Neural cell (in vitro differentiated cells): ENCODE measurements at regions not wholly inside any gene's neighbourhood (a gene's known extent, or its start where the extent isn't known, plus 50 kb on each side); places are given as distances from the start of the nearest gene placed in this dataset.

Source experiments
- H2AFZ ChIP-seq: fragments of 200-600, 300-800 bp; sonication (generic), shearing (Covaris generic); 2 replicates; pipeline ENCODE4 v1.6.0; 2014; ENCODE audit warnings: low read depth, mild to moderate bottlenecking, antibody characterized with exemption, low read length, moderate library complexity
- H3F3A ChIP-seq: fragments of 200-600 bp; shearing (Covaris generic); 2 replicates; pipeline ENCODE4 v1.6.1; 2016; ENCODE audit warnings: mild to moderate bottlenecking, moderate library complexity, mixed read lengths, antibody characterized with exemption, low read length; ENCODE audit not compliant: insufficient read depth, poor library complexity, severe bottlenecking
- H3K27ac ChIP-seq: fragments of 200-600, 300-800 bp; sonication (generic), shearing (Covaris generic); 2 replicates; pipeline ENCODE4 v1.5.1; 2014; ENCODE audit warnings: mild to moderate bottlenecking, low read length, moderate library complexity
- H3K27me3 ChIP-seq: fragments of 300-800, 200-600 bp; sonication (generic), shearing (Covaris generic); 2 replicates; pipeline ENCODE4 v1.6.0; 2014; ENCODE audit warnings: mild to moderate bottlenecking, low read depth, low read length, moderate library complexity; ENCODE audit not compliant: insufficient read depth
- H3K36me3 ChIP-seq: fragments of 300-800, 200-600 bp; sonication (generic), shearing (Covaris generic); 2 replicates; pipeline ENCODE4 v1.5.1; 2014; ENCODE audit warnings: mild to moderate bottlenecking, antibody characterized with exemption, low read length, moderate library complexity; ENCODE audit not compliant: insufficient read depth
- H3K4me2 ChIP-seq: fragments of 300-800, 200-600 bp; sonication (generic), shearing (Covaris generic); 2 replicates; pipeline ENCODE4 v1.6.0; 2014; ENCODE audit warnings: mild to moderate bottlenecking, low read length
- H3K4me3 ChIP-seq: fragments of 300-800, 200-600 bp; sonication (generic), shearing (Covaris generic); 2 replicates; pipeline ENCODE4 v1.5.1; 2014; ENCODE audit warnings: mild to moderate bottlenecking, low read length, moderate library complexity
- H3K79me2 ChIP-seq: fragments of 200-600 bp; shearing (Covaris generic); replicated peaks from 2 replicates; pipeline ENCODE4 v1.6.0; 2014; ENCODE audit warnings: mild to moderate bottlenecking, low read length, moderate library complexity; ENCODE audit not compliant: insufficient read depth
- H3K9ac ChIP-seq: fragments of 300-800, 200-600 bp; sonication (generic), shearing (Covaris generic); 2 replicates; pipeline ENCODE4 v1.6.1; 2016; ENCODE audit warnings: mild to moderate bottlenecking, low read length, mixed read lengths
- H3K9me2 ChIP-seq: fragments of 200-600 bp; shearing (Covaris generic); 2 replicates; pipeline ENCODE4 v1.6.1; 2016; ENCODE audit warnings: mild to moderate bottlenecking, low read length, mixed read lengths; ENCODE audit not compliant: insufficient read depth
- H3K9me3 ChIP-seq: fragments of 200-600, 300-800 bp; sonication (generic), shearing (Covaris generic); 2 replicates; pipeline ENCODE4 v1.6.1; 2016; ENCODE audit warnings: mild to moderate bottlenecking, mixed run types, low read length, moderate library complexity, mixed read lengths
- H4K20me1 ChIP-seq: fragments of 200-600 bp; shearing (Covaris generic); 2 replicates; pipeline ENCODE4 v1.6.1; 2016; ENCODE audit warnings: mild to moderate bottlenecking, mixed run types; ENCODE audit not compliant: insufficient read depth
- EP300 ChIP-seq: fragments of 450-650 bp; conservative IDR thresholded peaks from 2 replicates; pipeline ENCODE4 v1.6.1; 2014; ENCODE audit warnings: antibody characterized with exemption, mild to moderate bottlenecking, moderate library complexity; ENCODE audit not compliant: poor library complexity, severe bottlenecking
- EZH2 ChIP-seq: fragments of 200-600, 300-800 bp; shearing (Covaris generic), sonication (generic); IDR thresholded peaks from 2 replicates; pipeline ENCODE4 v1.6.1; 2014; ENCODE audit warnings: antibody characterized with exemption, low read length, borderline replicate concordance, mild to moderate bottlenecking; ENCODE audit not compliant: insufficient read depth, poor library complexity, severe bottlenecking
- MXI1 ChIP-seq: fragments of 450-650 bp; conservative IDR thresholded peaks from 2 replicates; pipeline ENCODE4 v1.6.1; 2014; ENCODE audit warnings: antibody characterized with exemption, mild to moderate bottlenecking; ENCODE audit not compliant: poor library complexity, severe bottlenecking
- POLR2AphosphoS5 ChIP-seq: IDR thresholded peaks from 2 replicates; pipeline ENCODE4 v1.6.1; 2012
- RAD21 ChIP-seq: fragments of 450-650 bp; conservative IDR thresholded peaks from 2 replicates; pipeline ENCODE4 v1.6.1; 2014; ENCODE audit warnings: antibody characterized with exemption, mild to moderate bottlenecking, moderate library complexity
- SMC3 ChIP-seq: fragments of 450-650 bp; conservative IDR thresholded peaks from 2 replicates; pipeline ENCODE4 v1.6.1; 2014; ENCODE audit warnings: antibody characterized with exemption, mild to moderate bottlenecking, moderate library complexity; ENCODE audit not compliant: poor library complexity
- TAF1 ChIP-seq: IDR thresholded peaks from 2 replicates; pipeline ENCODE4 v1.6.1; 2012; ENCODE audit warnings: low read depth
- TF ChIP-seq, protein P1 (sequence below): IDR thresholded peaks from 2 replicates; pipeline ENCODE4 v1.6.1; 2012; ENCODE audit warnings: borderline replicate concordance
- TF ChIP-seq, protein P2 (sequence below): fragments of 450-650 bp; IDR thresholded peaks from 2 replicates; pipeline ENCODE4 v1.5.1; 2014; ENCODE audit warnings: antibody characterized with exemption, mild to moderate bottlenecking, moderate library complexity; ENCODE audit not compliant: poor library complexity, severe bottlenecking

DNA sequence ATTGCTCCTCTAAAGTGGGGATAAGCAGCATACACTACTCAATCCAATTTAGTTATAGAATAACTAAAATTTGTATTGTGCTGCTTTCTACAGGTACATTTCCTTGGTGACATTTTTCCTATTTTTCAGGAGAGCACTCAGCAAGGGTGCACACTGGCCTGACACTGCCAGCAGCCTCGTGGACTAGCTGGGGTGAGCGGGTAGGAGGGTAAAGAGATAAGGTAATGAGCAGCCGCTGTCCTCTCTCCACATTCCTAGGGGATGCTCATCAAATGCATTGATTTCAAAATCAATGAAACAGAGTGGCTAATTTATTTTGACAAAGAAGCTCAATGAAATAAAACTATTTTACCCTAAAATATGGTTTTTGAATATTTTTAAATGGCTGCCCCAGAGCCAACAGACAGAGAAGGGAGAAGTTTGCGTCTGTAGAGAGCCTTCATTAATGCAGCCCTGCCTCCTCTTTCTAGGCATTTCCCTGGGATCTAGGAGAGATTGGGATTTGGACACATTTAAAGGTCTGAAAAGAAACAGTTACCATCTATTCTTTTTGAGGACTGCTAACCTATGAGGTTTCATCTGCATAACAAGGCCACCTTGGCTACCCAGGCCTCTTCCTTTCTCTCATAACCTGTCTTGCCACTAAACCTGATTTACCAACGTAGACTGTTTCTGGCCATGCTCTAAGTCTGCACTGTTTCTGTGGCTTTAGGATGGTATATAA lies 561.0 kb downstream of the IPMK start:
- Histone ChIP-seq H3F3A (no peaks in the 10 kb centered on the region), H3K4me3 (no peak overlapping the region), H2AFZ (no peak overlapping the region), H4K20me1 (no peaks in the 10 kb centered on the region), H3K36me3 (no peaks in the 10 kb centered on the region), H3K9ac (no peak overlapping the region), H3K27ac (no peak overlapping the region), H3K79me2 (no peaks in the 10 kb centered on the region), H3K27me3 (no peaks in the 10 kb centered on the region), H3K9me2 (no peaks in the 10 kb centered on the region), H3K4me2 (no peak overlapping the region), H3K9me3 (no peaks in the 10 kb centered on the region)
- TF ChIP-seq RAD21 (no peak), POLR2AphosphoS5 (no peak), EP300 (no peak), SMC3 (no peak), EZH2 (no peak), TAF1 (no peak), MXI1 (no peak)
- TF ChIP-seq, protein P1, sequence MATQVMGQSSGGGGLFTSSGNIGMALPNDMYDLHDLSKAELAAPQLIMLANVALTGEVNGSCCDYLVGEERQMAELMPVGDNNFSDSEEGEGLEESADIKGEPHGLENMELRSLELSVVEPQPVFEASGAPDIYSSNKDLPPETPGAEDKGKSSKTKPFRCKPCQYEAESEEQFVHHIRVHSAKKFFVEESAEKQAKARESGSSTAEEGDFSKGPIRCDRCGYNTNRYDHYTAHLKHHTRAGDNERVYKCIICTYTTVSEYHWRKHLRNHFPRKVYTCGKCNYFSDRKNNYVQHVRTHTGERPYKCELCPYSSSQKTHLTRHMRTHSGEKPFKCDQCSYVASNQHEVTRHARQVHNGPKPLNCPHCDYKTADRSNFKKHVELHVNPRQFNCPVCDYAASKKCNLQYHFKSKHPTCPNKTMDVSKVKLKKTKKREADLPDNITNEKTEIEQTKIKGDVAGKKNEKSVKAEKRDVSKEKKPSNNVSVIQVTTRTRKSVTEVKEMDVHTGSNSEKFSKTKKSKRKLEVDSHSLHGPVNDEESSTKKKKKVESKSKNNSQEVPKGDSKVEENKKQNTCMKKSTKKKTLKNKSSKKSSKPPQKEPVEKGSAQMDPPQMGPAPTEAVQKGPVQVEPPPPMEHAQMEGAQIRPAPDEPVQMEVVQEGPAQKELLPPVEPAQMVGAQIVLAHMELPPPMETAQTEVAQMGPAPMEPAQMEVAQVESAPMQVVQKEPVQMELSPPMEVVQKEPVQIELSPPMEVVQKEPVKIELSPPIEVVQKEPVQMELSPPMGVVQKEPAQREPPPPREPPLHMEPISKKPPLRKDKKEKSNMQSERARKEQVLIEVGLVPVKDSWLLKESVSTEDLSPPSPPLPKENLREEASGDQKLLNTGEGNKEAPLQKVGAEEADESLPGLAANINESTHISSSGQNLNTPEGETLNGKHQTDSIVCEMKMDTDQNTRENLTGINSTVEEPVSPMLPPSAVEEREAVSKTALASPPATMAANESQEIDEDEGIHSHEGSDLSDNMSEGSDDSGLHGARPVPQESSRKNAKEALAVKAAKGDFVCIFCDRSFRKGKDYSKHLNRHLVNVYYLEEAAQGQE = no peak
- TF ChIP-seq, protein P2, sequence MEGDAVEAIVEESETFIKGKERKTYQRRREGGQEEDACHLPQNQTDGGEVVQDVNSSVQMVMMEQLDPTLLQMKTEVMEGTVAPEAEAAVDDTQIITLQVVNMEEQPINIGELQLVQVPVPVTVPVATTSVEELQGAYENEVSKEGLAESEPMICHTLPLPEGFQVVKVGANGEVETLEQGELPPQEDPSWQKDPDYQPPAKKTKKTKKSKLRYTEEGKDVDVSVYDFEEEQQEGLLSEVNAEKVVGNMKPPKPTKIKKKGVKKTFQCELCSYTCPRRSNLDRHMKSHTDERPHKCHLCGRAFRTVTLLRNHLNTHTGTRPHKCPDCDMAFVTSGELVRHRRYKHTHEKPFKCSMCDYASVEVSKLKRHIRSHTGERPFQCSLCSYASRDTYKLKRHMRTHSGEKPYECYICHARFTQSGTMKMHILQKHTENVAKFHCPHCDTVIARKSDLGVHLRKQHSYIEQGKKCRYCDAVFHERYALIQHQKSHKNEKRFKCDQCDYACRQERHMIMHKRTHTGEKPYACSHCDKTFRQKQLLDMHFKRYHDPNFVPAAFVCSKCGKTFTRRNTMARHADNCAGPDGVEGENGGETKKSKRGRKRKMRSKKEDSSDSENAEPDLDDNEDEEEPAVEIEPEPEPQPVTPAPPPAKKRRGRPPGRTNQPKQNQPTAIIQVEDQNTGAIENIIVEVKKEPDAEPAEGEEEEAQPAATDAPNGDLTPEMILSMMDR = no peak

DNA sequence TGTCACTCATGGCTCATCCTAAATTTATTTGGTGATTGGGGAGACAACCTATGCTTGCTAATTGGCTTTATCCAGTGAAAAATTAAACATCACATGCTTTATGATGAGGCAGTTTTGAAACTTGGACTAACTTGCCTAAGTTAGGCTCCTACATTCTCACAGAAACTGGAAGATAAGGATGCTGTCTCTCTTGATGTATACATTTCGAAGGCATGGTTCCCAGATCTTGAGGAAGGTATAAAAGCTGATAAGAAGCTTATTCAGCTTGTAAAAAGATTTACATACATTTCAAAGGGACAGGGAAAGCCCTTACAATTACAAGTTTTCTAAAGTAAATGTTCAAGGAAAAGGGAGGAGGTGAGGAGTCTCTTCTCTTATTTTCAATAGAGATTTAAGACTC lies 561.7 kb downstream of the IPMK start:
- Histone ChIP-seq H3F3A (no peaks in the 10 kb centered on the region), H3K27ac (no peak overlapping the region), H3K36me3 (no peaks in the 10 kb centered on the region), H3K27me3 (no peaks in the 10 kb centered on the region), H3K9me2 (no peaks in the 10 kb centered on the region), H3K79me2 (no peaks in the 10 kb centered on the region), H3K9ac (no peak overlapping the region), H2AFZ (no peak overlapping the region), H3K4me2 (no peak overlapping the region), H3K4me3 (no peak overlapping the region), H3K9me3 (no peaks in the 10 kb centered on the region), H4K20me1 (no peaks in the 10 kb centered on the region)
- TF ChIP-seq EP300 (no peak), SMC3 (no peak), POLR2AphosphoS5 (no peak), TAF1 (no peak), EZH2 (no peak), MXI1 (no peak), RAD21 (no peak)
- TF ChIP-seq, protein P1 = no peak
- TF ChIP-seq, protein P2 = no peak
